Colonic mucosa (tissue), 4 donors: ENCODE measurements at regions not wholly inside any gene's neighbourhood (a gene's known extent, or its start where the extent isn't known, plus 50 kb on each side); places are given as distances from the start of the nearest gene placed in this dataset.
"Not testable (repeated sequence)": the region's sequence is repeated elsewhere in the genome, so short reads cannot be mapped to it uniquely, and the experiment has no call there.

ENCODE experiments used
- DNase-seq: peaks from one replicate; pipeline ENCODE4 v3.0.0-alpha.2; 2020
- H3K27ac ChIP-seq: fragments of 200-600 bp; one replicate; pipeline ENCODE4 v1.8.0; 2021
- H3K27me3 ChIP-seq: fragments of 200-600 bp; one replicate; pipeline ENCODE4 v1.8.0; 2021
- H3K36me3 ChIP-seq: fragments of 200-600 bp; one replicate; pipeline ENCODE4 v1.8.0; 2021
- H3K4me1 ChIP-seq: fragments of 200-600 bp; one replicate; pipeline ENCODE4 v1.8.0; 2021; ENCODE audit warnings: mild to moderate bottlenecking
- H3K4me3 ChIP-seq: fragments of 200-600 bp; one replicate; pipeline ENCODE4 v1.8.0; 2021
- H3K9ac ChIP-seq, 2 donors: one replicate each; pipeline ENCODE4 v1.7.0; 2013; ENCODE audit warnings: control low read depth in 2 of 2, low read depth in 2 of 2, low read length in 2 of 2
- H3K9me3 ChIP-seq: fragments of 200-600 bp; one replicate; pipeline ENCODE4 v1.8.0; 2021
- intact Hi-C: fragments of 100-400 bp; cut with DNase I; formaldehyde crosslinking; loops from one replicate; pipeline ENCODE4 v1.14.1; 2022
- TF ChIP-seq, protein P1 (sequence below): fragments of 200-600 bp; IDR thresholded peaks from one replicate; pipeline ENCODE4 v1.8.0; 2022; ENCODE audit warnings: antibody characterized with exemption, mild to moderate bottlenecking
- donor health status: healthy.
- donor health status: DM: no; HTN: no; CAD: no.
- donor health status: DM: no; HTN: no; CAD: no.

DNA sequence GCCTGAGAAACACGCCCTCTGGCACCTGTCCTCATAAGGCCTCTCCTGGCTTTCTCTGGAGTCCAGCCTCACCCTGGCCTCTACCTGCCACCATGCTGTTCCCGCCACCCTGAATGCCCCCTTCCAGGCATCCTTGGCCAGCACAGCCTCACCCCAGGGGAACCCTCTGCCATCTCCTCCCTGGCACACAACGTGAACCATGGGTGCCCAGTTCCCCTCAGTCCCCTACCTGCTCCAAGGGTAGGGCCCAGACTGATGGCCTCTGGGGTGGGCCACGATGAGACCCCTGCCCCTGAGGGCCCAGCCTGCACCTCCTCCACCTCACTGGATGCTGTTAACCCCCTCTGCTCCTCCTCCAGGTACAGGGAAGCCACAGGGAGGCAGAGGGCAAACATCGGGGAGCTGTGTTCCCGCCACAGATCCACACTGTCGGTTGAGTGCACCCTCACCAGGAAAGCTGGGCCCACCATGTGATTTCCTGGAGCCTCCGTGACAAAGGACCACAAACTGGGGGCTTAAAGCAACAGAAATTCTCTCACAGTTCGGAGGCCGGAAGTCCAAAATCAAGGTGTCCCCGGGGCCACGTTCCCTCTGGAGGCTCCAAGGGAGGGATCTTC, 169.6 kb downstream of the BRD1 start:
- TF ChIP-seq, protein P1, sequence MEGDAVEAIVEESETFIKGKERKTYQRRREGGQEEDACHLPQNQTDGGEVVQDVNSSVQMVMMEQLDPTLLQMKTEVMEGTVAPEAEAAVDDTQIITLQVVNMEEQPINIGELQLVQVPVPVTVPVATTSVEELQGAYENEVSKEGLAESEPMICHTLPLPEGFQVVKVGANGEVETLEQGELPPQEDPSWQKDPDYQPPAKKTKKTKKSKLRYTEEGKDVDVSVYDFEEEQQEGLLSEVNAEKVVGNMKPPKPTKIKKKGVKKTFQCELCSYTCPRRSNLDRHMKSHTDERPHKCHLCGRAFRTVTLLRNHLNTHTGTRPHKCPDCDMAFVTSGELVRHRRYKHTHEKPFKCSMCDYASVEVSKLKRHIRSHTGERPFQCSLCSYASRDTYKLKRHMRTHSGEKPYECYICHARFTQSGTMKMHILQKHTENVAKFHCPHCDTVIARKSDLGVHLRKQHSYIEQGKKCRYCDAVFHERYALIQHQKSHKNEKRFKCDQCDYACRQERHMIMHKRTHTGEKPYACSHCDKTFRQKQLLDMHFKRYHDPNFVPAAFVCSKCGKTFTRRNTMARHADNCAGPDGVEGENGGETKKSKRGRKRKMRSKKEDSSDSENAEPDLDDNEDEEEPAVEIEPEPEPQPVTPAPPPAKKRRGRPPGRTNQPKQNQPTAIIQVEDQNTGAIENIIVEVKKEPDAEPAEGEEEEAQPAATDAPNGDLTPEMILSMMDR = no peak
- no peaks in the 10 kb centered on the region for H3K36me3 ChIP-seq
- no peaks in the 10 kb centered on the region for H3K9me3 ChIP-seq
- no peak overlapping the region for H3K4me3 ChIP-seq
- H3K27ac ChIP-seq = no peak overlapping the region
- H3K27me3 ChIP-seq = no peaks in the 10 kb centered on the region
- H3K4me1 ChIP-seq = no peaks in the 10 kb centered on the region
- H3K9ac ChIP-seq = no peak overlapping the region
- intact Hi-C loops = no loop called here
- no peak for DNase-seq

DNA sequence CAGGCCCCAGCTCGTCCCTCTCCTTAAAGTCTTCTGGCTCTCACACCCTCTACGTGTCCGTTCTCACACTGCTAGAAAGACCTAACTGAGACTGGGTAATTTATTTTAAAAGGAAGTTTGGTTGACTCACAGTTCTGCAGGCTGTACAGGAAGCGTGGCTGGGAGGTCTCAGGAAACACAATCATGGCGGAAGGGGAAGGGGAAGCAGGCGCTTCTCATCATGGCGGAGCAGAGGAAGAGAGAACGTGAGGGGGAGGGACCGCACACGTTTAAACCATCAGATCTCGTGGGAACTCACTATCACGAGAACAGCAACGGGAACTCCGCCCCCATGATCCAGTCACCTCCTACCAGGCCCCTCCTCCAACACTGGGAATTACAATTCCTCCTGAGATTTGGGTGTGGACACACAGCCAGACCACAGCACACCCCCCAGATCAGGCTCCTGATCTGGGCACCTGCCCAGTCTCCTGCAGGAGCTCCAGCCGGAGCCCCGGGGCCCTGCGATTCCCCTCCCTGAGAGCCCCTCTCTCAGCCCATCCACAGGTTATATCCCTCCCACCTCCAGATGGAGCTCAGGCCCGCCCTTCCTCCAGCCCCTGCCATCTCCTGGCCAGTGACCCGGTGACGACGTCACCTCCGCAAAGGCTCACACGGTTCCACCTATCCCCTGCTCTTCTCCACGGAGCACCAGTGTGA, 170.2 kb downstream of the BRD1 start:
- intact Hi-C loops = no loop called here
- no peaks in the 10 kb centered on the region for H3K4me1 ChIP-seq
- peak; percentile 57 for DNase-seq
- H3K36me3 ChIP-seq = no peaks in the 10 kb centered on the region
- no peak overlapping the region for H3K27ac ChIP-seq
- H3K4me3 ChIP-seq = peak overlapping the region; percentile 44
- H3K27me3 ChIP-seq = no peaks in the 10 kb centered on the region
- no peak overlapping the region for H3K9ac ChIP-seq
- no peaks in the 10 kb centered on the region for H3K9me3 ChIP-seq
- TF ChIP-seq, protein P1 = no peak

DNA sequence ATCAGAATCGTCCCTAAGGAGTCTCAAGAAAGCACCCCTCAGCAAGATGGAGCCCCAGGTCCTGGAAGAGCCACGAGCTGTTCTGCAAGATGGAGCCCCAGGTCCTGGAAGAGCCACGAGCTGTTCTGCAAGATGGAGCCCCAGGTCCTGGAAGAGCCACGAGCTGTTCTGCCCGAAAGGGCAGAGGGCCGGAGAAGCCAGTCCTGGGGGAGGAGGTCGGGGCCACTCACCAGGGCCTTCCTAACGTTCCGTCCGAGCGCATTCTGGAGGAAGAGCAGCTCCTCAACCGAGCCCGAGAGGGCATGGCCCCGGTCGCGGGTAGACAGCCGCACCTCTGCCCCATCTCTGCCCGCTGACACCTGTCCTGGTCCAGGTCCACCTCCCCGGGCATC, 170.8 kb downstream of the BRD1 start:
- H3K4me3 ChIP-seq = peak overlapping the region; percentile 44
- H3K4me1 ChIP-seq, H3K9me3 ChIP-seq, H3K27ac ChIP-seq, intact Hi-C loops, DNase-seq, H3K36me3 ChIP-seq, H3K27me3 ChIP-seq, H3K9ac ChIP-seq: not testable (repeated sequence)

DNA sequence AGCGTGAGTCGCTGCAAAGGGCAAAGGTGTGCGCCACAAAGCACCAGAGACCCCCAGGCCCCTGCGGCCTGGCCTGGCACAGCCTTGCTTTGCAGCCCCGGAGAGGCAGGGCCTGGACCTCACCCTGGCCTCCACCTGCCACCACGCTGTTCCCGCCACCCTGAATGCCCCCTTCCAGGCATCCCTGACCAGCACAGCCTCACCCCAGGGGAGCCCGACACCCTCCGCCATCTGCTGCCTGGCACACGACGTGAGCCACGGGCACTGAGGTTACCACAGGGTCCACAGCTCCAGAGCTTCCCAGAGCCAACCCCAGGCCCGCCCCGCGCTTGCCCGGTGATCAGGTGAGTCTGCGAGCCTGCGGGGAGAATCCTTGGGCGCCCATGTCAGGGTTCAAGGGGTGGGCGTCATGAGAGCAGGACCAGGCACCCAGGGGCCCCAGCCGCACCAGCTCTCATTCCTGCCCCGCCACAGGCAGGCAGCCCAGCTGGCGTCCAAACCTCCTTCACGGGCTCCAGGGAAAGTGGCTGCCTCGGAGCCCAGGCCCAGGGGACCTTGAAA, 171.3 kb downstream of the BRD1 start:
- Histone ChIP-seq H3K4me3 (peak overlapping the region; percentile 44), H3K27me3 (no peaks in the 10 kb centered on the region), H3K9ac (no peak overlapping the region), H3K4me1 (no peaks in the 10 kb centered on the region), H3K27ac (no peak overlapping the region), H3K9me3 (no peaks in the 10 kb centered on the region), H3K36me3 (no peaks in the 10 kb centered on the region)
- intact Hi-C loops = no loop called here
- no peak for DNase-seq
- TF ChIP-seq, protein P1 = no peak

DNA sequence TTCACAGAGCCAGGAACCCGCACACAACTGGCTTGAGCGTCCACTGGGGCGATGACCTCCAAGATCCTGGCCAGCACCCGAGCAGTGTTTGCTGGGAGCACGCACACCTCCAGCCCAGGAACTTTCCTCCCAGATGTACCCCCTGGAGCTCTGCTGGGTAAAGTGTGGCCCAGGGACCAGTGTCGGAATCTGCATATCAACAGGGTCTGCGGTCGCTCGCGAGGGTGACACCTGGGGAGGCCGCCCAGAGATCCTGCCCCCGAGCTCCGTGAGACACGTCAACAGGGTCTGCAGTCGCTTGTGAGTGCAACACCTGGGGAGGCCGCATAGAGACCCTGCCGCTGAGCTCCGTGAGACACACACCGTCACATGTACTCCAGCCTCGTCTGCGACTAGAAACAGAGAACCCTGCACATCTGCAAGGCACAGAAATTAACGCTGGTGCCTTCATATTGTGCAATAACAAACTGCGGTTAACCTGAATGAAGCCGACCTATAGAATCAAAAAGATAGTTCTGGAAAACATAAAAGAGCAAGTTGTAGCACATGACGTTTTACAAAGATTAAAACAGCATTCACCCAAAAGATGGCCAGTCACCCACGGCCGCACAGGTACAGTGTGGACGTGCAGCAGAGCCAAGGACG, 172.4 kb downstream of the BRD1 start:
- no peaks in the 10 kb centered on the region for H3K9me3 ChIP-seq
- intact Hi-C loops = no loop called here
- DNase-seq = no peak
- TF ChIP-seq, protein P1 = no peak
- H3K27ac ChIP-seq = no peak overlapping the region
- H3K36me3 ChIP-seq = no peaks in the 10 kb centered on the region
- no peaks in the 10 kb centered on the region for H3K4me1 ChIP-seq
- H3K27me3 ChIP-seq = no peaks in the 10 kb centered on the region
- H3K4me3 ChIP-seq = no peak overlapping the region
- H3K9ac ChIP-seq = no peak overlapping the region
